ENCODE measurements at regions not wholly inside any gene's neighbourhood (a gene's known extent, or its start where the extent isn't known, plus 50 kb on each side); places are given as distances from the start of the nearest gene placed in this dataset.

GRCh38 chr7:52668435-52668834 lies 367.0 kb upstream of the POM121L12 start:
- Histone ChIP-seq H3K9ac (ENCODE audit: low read length) (no peak overlapping the region), H3K27me3 (ENCODE audit: control insufficient read depth, insufficient read depth, low read length) (no peaks in the 10 kb centered on the region), H3K36me3 (ENCODE audit: control insufficient read depth, insufficient read depth, low read length) (no peaks in the 10 kb centered on the region), H3K27ac (ENCODE audit: low read depth, low read length) (no peak overlapping the region), H3K9me3 (ENCODE audit: control insufficient read depth, insufficient read depth, low read depth, low read length) (no peaks in the 10 kb centered on the region), H3K4me1 (ENCODE audit: control insufficient read depth, insufficient read depth, low read length) (peaks cover 3% of the 10 kb centered on the region; the same call in 1 of the 2 replicates), H3K4me3 (ENCODE audit: low read depth, low read length) (no peak overlapping the region)

DNA sequence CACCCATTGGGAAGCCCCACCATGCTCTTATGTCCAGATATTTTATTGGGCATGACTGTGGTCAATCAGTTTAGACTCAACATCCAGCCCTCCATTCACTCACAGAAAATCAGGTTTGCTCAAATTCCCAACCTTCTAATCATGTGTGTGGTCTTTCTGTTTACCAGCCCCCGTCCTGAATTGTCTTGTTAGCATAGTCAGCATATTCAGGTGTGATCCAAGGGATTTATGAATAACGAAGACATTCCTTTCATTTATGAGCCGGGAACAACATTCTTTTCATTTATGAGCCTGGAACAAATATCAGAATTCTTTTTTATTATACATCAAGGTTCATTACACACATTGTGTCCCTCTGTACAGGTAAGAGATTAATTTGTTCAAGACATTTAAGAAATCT lies 376.3 kb upstream of the POM121L12 start:
- Histone ChIP-seq H3K9me3 (ENCODE audit: control insufficient read depth, insufficient read depth, low read depth, low read length) (no peaks in the 10 kb centered on the region), H3K9ac (ENCODE audit: low read length) (no peak overlapping the region), H3K4me1 (ENCODE audit: control insufficient read depth, insufficient read depth, low read length) (no peaks in the 10 kb centered on the region; the same call in 1 of the 2 replicates), H3K36me3 (ENCODE audit: control insufficient read depth, insufficient read depth, low read length) (no peaks in the 10 kb centered on the region), H3K27me3 (ENCODE audit: control insufficient read depth, insufficient read depth, low read length) (no peaks in the 10 kb centered on the region), H3K27ac (ENCODE audit: low read depth, low read length) (no peak overlapping the region), H3K4me3 (ENCODE audit: low read depth, low read length) (no peak overlapping the region)

DNA sequence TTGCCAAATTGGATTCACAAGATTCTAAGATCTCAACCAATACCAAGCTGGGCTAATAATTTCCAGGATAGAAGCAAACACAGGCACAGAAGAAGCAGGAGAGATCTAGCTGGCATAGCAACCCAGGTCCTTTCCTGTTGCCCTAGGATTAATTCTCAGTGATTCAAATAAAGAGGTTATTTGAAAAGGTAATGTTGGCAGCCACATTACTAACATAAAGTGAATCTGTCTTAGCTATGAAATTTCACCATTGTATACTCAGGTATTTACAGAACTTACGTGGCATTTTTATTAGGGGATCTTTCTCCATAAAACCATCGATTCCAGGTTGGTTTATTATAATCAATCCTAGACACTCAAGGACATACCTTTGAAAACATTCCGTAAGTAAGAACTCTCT lies 379.3 kb upstream of the POM121L12 start:
- Histone ChIP-seq H3K9ac (ENCODE audit: low read length) (no peak overlapping the region), H3K4me3 (ENCODE audit: low read depth, low read length) (no peak overlapping the region), H3K27ac (ENCODE audit: low read depth, low read length) (no peak overlapping the region), H3K36me3 (ENCODE audit: control insufficient read depth, insufficient read depth, low read length) (no peaks in the 10 kb centered on the region), H3K27me3 (ENCODE audit: control insufficient read depth, insufficient read depth, low read length) (no peaks in the 10 kb centered on the region), H3K4me1 (ENCODE audit: control insufficient read depth, insufficient read depth, low read length) (no peaks in the 10 kb centered on the region; the same call in 1 of the 2 replicates), H3K9me3 (ENCODE audit: control insufficient read depth, insufficient read depth, low read depth, low read length) (no peaks in the 10 kb centered on the region)

GRCh38 chr7:52652621-52653020 lies 382.8 kb upstream of the POM121L12 start:
- no peaks in the 10 kb centered on the region for H3K27me3 ChIP-seq (ENCODE audit: control insufficient read depth, insufficient read depth, low read length)

GRCh38 chr7:52648872-52649271 lies 386.6 kb upstream of the POM121L12 start:
- H3K4me3 ChIP-seq (ENCODE audit: low read depth, low read length), result no peak overlapping the region
- no peaks in the 10 kb centered on the region; the same call in 1 of the 2 replicates for H3K9me3 ChIP-seq (ENCODE audit: control insufficient read depth, insufficient read depth, low read depth, low read length)
- H3K27ac ChIP-seq (ENCODE audit: low read depth, low read length), result no peak overlapping the region
- no peak overlapping the region for H3K9ac ChIP-seq (ENCODE audit: low read length)
- H3K36me3 ChIP-seq (ENCODE audit: control insufficient read depth, insufficient read depth, low read length), result no peaks in the 10 kb centered on the region
- H3K4me1 ChIP-seq (ENCODE audit: control insufficient read depth, insufficient read depth, low read length), result no peaks in the 10 kb centered on the region
- no peaks in the 10 kb centered on the region for H3K27me3 ChIP-seq (ENCODE audit: control insufficient read depth, insufficient read depth, low read length)

More at GRCh38 chr7:52652621-52653020, 382.8 kb upstream of the POM121L12 start:
- Histone ChIP-seq H3K9me3 (ENCODE audit: control insufficient read depth, insufficient read depth, low read depth, low read length) (no peaks in the 10 kb centered on the region), H3K9ac (ENCODE audit: low read length) (no peak overlapping the region), H3K27ac (ENCODE audit: low read depth, low read length) (no peak overlapping the region), H3K4me3 (ENCODE audit: low read depth, low read length) (no peak overlapping the region), H3K36me3 (ENCODE audit: control insufficient read depth, insufficient read depth, low read length) (no peaks in the 10 kb centered on the region), H3K4me1 (ENCODE audit: control insufficient read depth, insufficient read depth, low read length) (no peaks in the 10 kb centered on the region; the same call in 1 of the 2 replicates)

- Histone ChIP-seq H3K4me3 (ENCODE audit: low read depth, low read length) (no peak overlapping the region), H3K27ac (ENCODE audit: low read depth, low read length) (no peak overlapping the region), H3K36me3 (ENCODE audit: control insufficient read depth, insufficient read depth, low read length) (no peaks in the 10 kb centered on the region), H3K9me3 (ENCODE audit: control insufficient read depth, insufficient read depth, low read depth, low read length) (no peaks in the 10 kb centered on the region; the same call in 1 of the 2 replicates), H3K27me3 (ENCODE audit: control insufficient read depth, insufficient read depth, low read length) (no peaks in the 10 kb centered on the region), H3K4me1 (ENCODE audit: control insufficient read depth, insufficient read depth, low read length) (no peaks in the 10 kb centered on the region), H3K9ac (ENCODE audit: low read length) (no peak overlapping the region)
These were observed 388.4 kb upstream of the POM121L12 start for GRCh38 chr7:52647046-52647445.

- no peak overlapping the region for H3K9ac ChIP-seq (ENCODE audit: low read length)
- H3K27me3 ChIP-seq (ENCODE audit: control insufficient read depth, insufficient read depth, low read length), result no peaks in the 10 kb centered on the region
- H3K9me3 ChIP-seq (ENCODE audit: control insufficient read depth, insufficient read depth, low read depth, low read length), result no peaks in the 10 kb centered on the region
- H3K36me3 ChIP-seq (ENCODE audit: control insufficient read depth, insufficient read depth, low read length), result no peaks in the 10 kb centered on the region
- H3K4me1 ChIP-seq (ENCODE audit: control insufficient read depth, insufficient read depth, low read length), result peaks cover 16% of the 10 kb centered on the region
- H3K4me3 ChIP-seq (ENCODE audit: low read depth, low read length), result no peak overlapping the region
- H3K27ac ChIP-seq (ENCODE audit: low read depth, low read length), result peak overlapping the region; percentile 27; the same call in 1 of the 2 replicates
These were observed 395.5 kb upstream of the POM121L12 start for GRCh38 chr7:52639981-52640380.

DNA sequence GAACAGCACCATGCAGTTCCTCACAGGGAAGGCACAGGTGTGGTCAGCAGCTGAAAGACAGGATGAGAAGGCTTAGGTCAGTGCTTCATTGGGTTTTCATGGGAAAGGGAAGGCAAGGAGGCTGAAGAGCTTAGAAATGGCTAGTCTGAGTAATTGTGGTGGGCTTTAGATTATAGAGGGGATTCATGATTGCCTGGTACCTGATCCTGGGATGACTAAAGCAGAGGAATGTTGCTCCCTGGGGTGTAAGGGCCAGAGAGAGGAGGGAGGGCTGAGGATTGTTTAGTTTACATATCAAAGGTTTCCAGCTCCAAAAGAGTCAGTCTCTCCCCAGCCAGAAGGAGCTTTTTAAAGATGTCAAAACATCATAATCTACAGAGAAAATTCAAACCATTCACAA lies 396.3 kb upstream of the POM121L12 start:
- Histone ChIP-seq H3K27ac (ENCODE audit: low read depth, low read length) (no peak overlapping the region), H3K4me3 (ENCODE audit: low read depth, low read length) (no peak overlapping the region)

DNA sequence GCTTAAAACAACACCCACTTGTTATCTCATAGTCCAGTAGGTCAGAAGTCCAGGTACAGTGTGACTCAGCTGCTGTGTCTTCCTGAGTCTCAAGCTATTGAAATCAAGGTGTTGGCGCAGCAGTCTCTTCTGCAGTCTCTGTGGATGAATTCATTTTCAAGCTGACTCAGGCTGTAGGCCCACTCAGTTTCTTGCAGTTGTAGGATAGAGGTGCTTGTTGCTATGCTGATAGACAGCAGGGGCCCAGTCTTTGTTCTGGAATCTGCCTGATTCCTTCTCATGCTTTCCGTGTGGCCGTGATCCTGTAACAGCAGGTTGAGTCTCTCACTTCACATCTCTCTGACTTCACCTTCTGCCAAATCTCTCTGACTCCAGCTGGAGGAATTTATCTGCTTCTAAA lies 400.4 kb upstream of the POM121L12 start:
- Histone ChIP-seq H3K27me3 (ENCODE audit: control insufficient read depth, insufficient read depth, low read length) (no peaks in the 10 kb centered on the region), H3K4me3 (ENCODE audit: low read depth, low read length) (no peak overlapping the region), H3K9ac (ENCODE audit: low read length) (no peak overlapping the region)

More for the DNA sequence above, 396.3 kb upstream of the POM121L12 start:
- Histone ChIP-seq H3K27me3 (ENCODE audit: control insufficient read depth, insufficient read depth, low read length) (no peaks in the 10 kb centered on the region), H3K9ac (ENCODE audit: low read length) (no peak overlapping the region), H3K4me1 (ENCODE audit: control insufficient read depth, insufficient read depth, low read length) (peaks cover 16% of the 10 kb centered on the region), H3K9me3 (ENCODE audit: control insufficient read depth, insufficient read depth, low read depth, low read length) (no peaks in the 10 kb centered on the region), H3K36me3 (ENCODE audit: control insufficient read depth, insufficient read depth, low read length) (no peaks in the 10 kb centered on the region)

DNA sequence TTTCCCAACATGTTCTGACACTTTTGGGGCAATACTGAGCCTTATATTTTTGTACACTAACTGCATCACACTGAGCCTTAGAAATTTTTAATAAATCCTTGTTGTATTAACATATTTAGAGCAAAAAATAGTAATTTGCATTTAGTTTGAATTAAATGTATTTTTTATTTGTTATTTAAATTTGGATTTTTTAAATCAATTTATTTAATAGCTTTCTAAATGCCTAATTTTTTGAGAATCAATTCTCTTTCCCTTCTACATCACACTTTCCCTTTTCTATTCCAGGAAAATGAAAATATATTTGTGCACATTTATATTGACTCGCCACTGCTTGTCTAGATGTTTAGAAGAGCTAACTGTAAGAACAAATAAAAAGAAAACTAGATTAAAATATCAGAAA lies 414.6 kb upstream of the POM121L12 start:
- Histone ChIP-seq H3K9ac (ENCODE audit: low read length) (no peak overlapping the region), H3K9me3 (ENCODE audit: control insufficient read depth, insufficient read depth, low read depth, low read length) (no peaks in the 10 kb centered on the region), H3K4me1 (ENCODE audit: control insufficient read depth, insufficient read depth, low read length) (no peaks in the 10 kb centered on the region), H3K27me3 (ENCODE audit: control insufficient read depth, insufficient read depth, low read length) (no peaks in the 10 kb centered on the region), H3K4me3 (ENCODE audit: low read depth, low read length) (no peak overlapping the region), H3K36me3 (ENCODE audit: control insufficient read depth, insufficient read depth, low read length) (no peaks in the 10 kb centered on the region), H3K27ac (ENCODE audit: low read depth, low read length) (no peak overlapping the region)

More for the DNA sequence above, 400.4 kb upstream of the POM121L12 start:
- Histone ChIP-seq H3K27ac (ENCODE audit: low read depth, low read length) (no peak overlapping the region), H3K36me3 (ENCODE audit: control insufficient read depth, insufficient read depth, low read length) (no peaks in the 10 kb centered on the region), H3K9me3 (ENCODE audit: control insufficient read depth, insufficient read depth, low read depth, low read length) (no peaks in the 10 kb centered on the region), H3K4me1 (ENCODE audit: control insufficient read depth, insufficient read depth, low read length) (peaks cover 13% of the 10 kb centered on the region)

GRCh38 chr7:52616552-52616951 lies 418.9 kb upstream of the POM121L12 start:
- Histone ChIP-seq H3K27me3 (ENCODE audit: control insufficient read depth, insufficient read depth, low read length) (no peaks in the 10 kb centered on the region), H3K4me1 (ENCODE audit: control insufficient read depth, insufficient read depth, low read length) (no peaks in the 10 kb centered on the region), H3K36me3 (ENCODE audit: control insufficient read depth, insufficient read depth, low read length) (no peaks in the 10 kb centered on the region), H3K9me3 (ENCODE audit: control insufficient read depth, insufficient read depth, low read depth, low read length) (no peaks in the 10 kb centered on the region), H3K27ac (ENCODE audit: low read depth, low read length) (no peak overlapping the region), H3K4me3 (ENCODE audit: low read depth, low read length) (no peak overlapping the region), H3K9ac (ENCODE audit: low read length) (no peak overlapping the region)
